ENCODE measurements at regions not wholly inside any gene's neighbourhood (a gene's known extent, or its start where the extent isn't known, plus 50 kb on each side); places are given as distances from the start of the nearest gene placed in this dataset.

- no peaks in the 10 kb centered on the region for H3K27me3 ChIP-seq (ENCODE audit: control insufficient read depth in 2 of 2, insufficient read depth in 2 of 2, low read length in 2 of 2)
- no peak overlapping the region for H3K27ac ChIP-seq (ENCODE audit: insufficient read depth, low read depth, low read length)
- intact Hi-C loops (cut with micrococcal nuclease) (no loop called here), dilution Hi-C loops (cut with MboI; ENCODE audit: extremely low pct_ligation_motif_present, low sequenced_read_pairs) (no loop called here)
- BruUV-seq (replicated peaks) = no TSS peak
- no peak overlapping the region for H3K4me3 ChIP-seq (replicated peaks in 1 of 3; ENCODE audit: insufficient read depth in 1 of 3, low read depth in 1 of 3, low read length in 3 of 3)
- H3K9ac ChIP-seq (replicated peaks; ENCODE audit: extremely low read depth, insufficient read depth, low read length) = no peak overlapping the region
- POLR2A ChIA-PET = no interaction called here
- no peak for FAIRE-seq
- no peak for DNase-seq (ENCODE audit: low read depth, low spot score)
- H3K9me1 ChIP-seq (replicated peaks; ENCODE audit: control insufficient read depth, extremely low read depth, insufficient read depth, low read length) = no peaks in the 10 kb centered on the region
- TF ChIP-seq POLR2AphosphoS5 (IDR thresholded peaks at IDR 0.05; ENCODE audit: insufficient read depth, low read depth, low read length) = no peak
- TF ChIP-seq POLR2A (IDR thresholded peaks at IDR 0.05; ENCODE audit: low read depth, low read length) = no peak
- no peak for TF ChIP-seq MYC (IDR thresholded peaks at IDR 0.05; ENCODE audit: low read depth, low read length)
- TF ChIP-seq GATA2 (IDR thresholded peaks at IDR 0.05; ENCODE audit: insufficient read depth, insufficient read length, low read depth, low read length) = no peak
- no peak for TF ChIP-seq EZH2 (IDR thresholded peaks at IDR 0.05; ENCODE audit: borderline replicate concordance, low read depth, low read length, severe bottlenecking)
- no peak for TF ChIP-seq FOS (IDR thresholded peaks at IDR 0.05; ENCODE audit: borderline replicate concordance, insufficient read depth, low read length)
- TF ChIP-seq MAX (IDR thresholded peaks at IDR 0.05; ENCODE audit: insufficient read depth, insufficient read length) = no peak
- TF ChIP-seq JUN (IDR thresholded peaks at IDR 0.05; ENCODE audit: borderline replicate concordance, insufficient read depth, insufficient read length, low read depth) = no peak
- no peak for TF ChIP-seq CTCF (IDR thresholded peaks at IDR 0.05; ENCODE audit: extremely low read depth in 1 of 2, insufficient read depth in 1 of 2, low read depth in 1 of 2, low read length in 2 of 2)
- CTCF ChIA-PET = no interaction called here
- H3K4me1 ChIP-seq (ENCODE audit: control insufficient read depth, extremely low read depth, insufficient read depth, low read length) = no peaks in the 10 kb centered on the region
- H3K36me3 ChIP-seq (ENCODE audit: control insufficient read depth in 2 of 2, extremely low read depth in 1 of 2, insufficient read depth in 2 of 2, low read length in 2 of 2) = no peaks in the 10 kb centered on the region
- no peaks in the 10 kb centered on the region for H3K79me2 ChIP-seq (ENCODE audit: control insufficient read depth, insufficient read depth, low read length)
- no peaks in the 10 kb centered on the region for H4K20me1 ChIP-seq (replicated peaks; ENCODE audit: control insufficient read depth, extremely low read depth, insufficient read depth, low read length)
- H2AFZ ChIP-seq (ENCODE audit: low read depth, low read length) = no peak overlapping the region
- H3K4me2 ChIP-seq (ENCODE audit: insufficient read depth, low read length) = no peak overlapping the region
- peaks cover 11% of the 10 kb centered on the region for H3K9me3 ChIP-seq (replicated peaks; ENCODE audit: control insufficient read depth, insufficient read depth, low read length)
Measured at GRCh38 chr2:129255610-129256313, 723.7 kb upstream of the RAB6C start.
